ENCODE measurements at regions not wholly inside any gene's neighbourhood (a gene's known extent, or its start where the extent isn't known, plus 50 kb on each side); places are given as distances from the start of the nearest gene placed in this dataset.

DNA sequence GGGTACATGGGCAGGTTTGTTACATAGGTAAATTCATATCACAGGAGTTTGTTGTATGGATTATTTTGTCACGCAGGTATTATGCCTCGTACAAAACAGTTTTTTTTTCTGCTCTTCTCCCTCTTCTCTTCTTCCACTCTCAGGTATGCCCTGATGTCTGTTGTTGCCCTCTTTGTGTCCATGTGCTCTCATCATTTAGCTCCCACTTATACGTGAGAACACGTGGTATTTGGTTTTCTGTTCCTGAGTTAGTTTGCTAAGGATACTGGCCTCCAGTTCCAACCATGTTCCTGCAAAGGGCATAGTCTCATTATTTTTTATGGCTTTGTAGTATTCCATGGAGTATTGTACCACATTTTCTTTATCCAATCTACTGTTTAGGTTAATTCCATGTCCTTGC, 65.7 kb downstream of the UNC5CL start:
- Histone ChIP-seq H3K36me3 (no peaks in the 10 kb centered on the region), H3K27me3 (no peaks in the 10 kb centered on the region), H3K4me3 (no peak overlapping the region), H3K9me3 (no peaks in the 10 kb centered on the region)
- no peak for DNase-seq

DNA sequence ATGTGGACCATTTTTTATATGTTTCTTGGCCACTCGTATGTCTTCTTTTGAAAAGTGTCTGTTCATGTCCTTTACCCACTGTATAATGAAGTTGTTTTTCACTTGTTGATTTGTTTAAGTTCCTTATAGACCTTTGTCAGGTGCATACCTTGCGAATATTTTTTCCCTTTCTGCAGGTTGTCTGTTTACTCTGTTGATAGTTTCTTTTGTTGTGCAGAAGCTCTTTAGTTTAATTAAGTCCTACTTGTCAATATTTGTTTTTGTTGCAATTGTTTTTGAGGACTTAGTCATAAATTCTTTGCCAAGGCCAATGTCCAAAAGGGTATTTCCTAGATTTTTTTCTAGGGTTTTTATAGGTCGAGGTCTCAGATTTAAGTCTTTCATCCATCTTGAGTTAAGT, 66.2 kb downstream of the UNC5CL start:
- no peak for DNase-seq
- Histone ChIP-seq H3K36me3 (no peaks in the 10 kb centered on the region), H3K4me3 (no peak overlapping the region), H3K27me3 (no peaks in the 10 kb centered on the region), H3K9me3 (no peaks in the 10 kb centered on the region)

DNA sequence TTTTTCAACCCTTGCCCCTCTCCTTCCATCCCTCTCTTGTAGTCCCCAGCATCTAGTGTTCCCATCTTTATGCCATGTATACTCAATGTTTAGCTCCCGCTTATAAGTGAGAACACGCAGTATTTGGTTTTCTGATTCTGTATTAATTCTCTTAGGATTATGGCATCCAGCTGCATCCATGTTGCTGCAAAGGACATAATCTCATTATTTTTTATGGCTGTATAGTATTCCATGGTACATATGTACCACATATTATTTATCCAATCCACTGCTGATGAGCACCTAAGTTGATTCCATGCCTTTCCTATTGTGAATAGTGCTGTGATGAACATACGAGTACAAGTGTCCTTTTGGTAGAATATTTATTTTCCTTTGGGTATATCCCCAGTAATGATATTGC, 66.8 kb downstream of the UNC5CL start:
- Histone ChIP-seq H3K36me3 (no peaks in the 10 kb centered on the region), H3K9me3 (no peaks in the 10 kb centered on the region), H3K4me3 (no peak overlapping the region), H3K27me3 (no peaks in the 10 kb centered on the region)
- no peak for DNase-seq

DNA sequence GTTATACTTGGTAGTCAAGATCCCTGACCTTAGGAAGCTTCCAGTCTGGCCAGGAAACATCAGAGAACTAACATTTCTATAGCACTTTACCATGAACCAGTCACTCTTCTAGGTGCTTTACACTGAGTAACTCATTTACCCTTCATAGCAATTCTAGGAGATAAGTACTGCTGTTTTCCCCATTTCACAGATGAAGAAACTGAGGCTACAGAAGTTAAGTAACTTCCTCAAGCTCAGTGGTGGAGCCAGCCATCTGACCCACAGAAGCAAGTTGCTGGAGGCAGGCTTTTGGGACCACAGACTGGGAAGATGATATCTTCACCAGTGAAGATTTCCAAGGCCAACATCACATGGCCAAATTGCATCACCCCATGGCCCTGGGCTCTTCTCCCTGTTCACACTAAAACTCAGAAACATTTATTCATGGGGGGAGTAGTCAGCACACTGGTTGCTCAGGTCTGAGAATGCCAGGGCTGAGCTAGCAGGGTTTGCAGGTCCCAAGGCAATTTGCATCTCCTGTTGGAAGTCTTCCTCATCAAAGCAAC, 70.3 kb downstream of the UNC5CL start:
- no peak for DNase-seq
- H3K4me3 ChIP-seq = no peak overlapping the region
- H3K36me3 ChIP-seq = no peaks in the 10 kb centered on the region
- no peaks in the 10 kb centered on the region for H3K27me3 ChIP-seq
- no peaks in the 10 kb centered on the region for H3K9me3 ChIP-seq

DNA sequence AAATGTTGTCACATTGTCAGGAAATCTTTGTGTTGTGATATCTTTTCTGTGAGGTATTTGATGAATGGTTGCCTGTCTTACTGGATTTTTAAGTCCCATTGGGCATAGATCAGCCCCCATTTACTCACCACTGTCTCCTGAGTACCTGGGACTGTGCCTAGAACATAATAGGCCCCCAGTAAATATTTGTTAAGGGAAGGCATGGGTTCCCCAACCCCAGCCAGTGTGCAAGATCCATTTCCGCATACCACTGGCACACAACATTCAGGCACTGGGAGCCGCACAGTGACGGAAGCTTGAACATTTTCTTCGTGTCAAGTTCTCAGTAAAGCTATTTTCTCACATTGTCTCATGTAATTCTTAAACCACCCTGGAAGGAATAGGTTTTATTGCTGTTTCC, 72.2 kb downstream of the UNC5CL start:
- no peaks in the 10 kb centered on the region for H3K9me3 ChIP-seq

DNA sequence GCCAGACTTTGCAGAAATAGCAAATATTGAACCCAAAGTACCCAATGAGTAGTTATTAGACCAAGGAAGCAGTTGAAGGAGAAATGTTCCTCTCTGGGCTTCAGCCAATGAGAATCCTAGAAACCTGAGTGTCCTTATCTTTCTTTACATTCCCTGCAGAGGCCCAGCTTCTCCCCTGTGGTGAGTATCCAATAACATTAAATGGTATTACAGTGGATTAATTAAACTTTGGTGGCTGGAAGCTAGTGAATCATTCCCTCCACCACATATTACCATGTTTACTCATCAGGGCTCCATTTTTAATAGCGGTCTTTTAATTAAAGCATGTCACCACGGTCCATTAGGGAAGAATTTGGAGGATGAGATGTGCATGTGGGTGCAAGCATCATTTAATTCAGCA, 74.0 kb downstream of the UNC5CL start:
- no peaks in the 10 kb centered on the region for H3K9me3 ChIP-seq
- no peaks in the 10 kb centered on the region for H3K27me3 ChIP-seq
- DNase-seq = no peak

More for the DNA sequence above, 72.2 kb downstream of the UNC5CL start:
- no peak overlapping the region for H3K4me3 ChIP-seq
- no peak for DNase-seq
- H3K36me3 ChIP-seq = no peaks in the 10 kb centered on the region
- H3K27me3 ChIP-seq = no peaks in the 10 kb centered on the region

DNA sequence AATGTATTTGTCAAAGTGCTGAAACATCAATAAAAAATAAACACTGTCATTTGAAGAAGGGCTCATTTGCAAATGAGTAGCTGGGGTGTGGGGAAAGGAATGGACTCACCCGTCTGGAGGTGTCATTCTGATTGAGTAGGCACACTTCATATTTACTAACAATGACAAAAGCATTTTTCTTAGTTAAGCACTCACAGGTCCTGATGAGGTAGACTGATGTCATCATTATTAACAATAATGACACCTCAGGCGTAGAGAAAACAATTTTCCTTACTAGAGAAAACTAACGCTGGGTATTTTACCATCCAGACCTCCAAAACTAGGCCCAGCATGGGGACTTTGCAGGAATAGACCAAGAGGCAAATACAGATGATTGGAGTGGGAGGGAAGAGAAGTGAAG, 76.0 kb downstream of the UNC5CL start:
- H3K9me3 ChIP-seq = no peaks in the 10 kb centered on the region
- DNase-seq = no peak
- H3K36me3 ChIP-seq = no peaks in the 10 kb centered on the region
- H3K4me3 ChIP-seq = no peak overlapping the region
- H3K27me3 ChIP-seq = no peaks in the 10 kb centered on the region

More for the DNA sequence above, 74.0 kb downstream of the UNC5CL start:
- Histone ChIP-seq H3K4me3 (no peak overlapping the region), H3K36me3 (no peaks in the 10 kb centered on the region)

DNA sequence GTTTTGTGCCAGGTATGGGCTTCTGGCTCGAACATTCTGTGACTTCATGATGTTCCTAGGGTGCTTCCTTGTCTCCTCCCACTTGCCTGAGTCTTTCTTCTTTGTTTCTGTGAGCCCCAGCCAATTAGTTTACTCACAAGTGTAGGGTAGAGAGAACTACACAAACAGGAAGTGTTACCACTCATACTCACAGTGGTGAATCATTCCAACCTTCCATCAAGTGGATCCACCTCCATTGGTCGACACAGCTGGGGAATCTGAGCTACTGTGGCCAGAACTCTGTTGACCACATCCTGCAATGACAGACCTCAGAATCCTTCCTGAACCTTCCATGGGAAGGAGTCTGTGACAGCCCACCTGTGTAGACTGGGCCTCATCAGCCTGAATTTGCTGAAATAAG, 76.8 kb downstream of the UNC5CL start:
- Histone ChIP-seq H3K27me3 (no peaks in the 10 kb centered on the region), H3K9me3 (no peaks in the 10 kb centered on the region), H3K36me3 (no peaks in the 10 kb centered on the region), H3K4me3 (no peak overlapping the region)
- peak; percentile 79 for DNase-seq

DNA sequence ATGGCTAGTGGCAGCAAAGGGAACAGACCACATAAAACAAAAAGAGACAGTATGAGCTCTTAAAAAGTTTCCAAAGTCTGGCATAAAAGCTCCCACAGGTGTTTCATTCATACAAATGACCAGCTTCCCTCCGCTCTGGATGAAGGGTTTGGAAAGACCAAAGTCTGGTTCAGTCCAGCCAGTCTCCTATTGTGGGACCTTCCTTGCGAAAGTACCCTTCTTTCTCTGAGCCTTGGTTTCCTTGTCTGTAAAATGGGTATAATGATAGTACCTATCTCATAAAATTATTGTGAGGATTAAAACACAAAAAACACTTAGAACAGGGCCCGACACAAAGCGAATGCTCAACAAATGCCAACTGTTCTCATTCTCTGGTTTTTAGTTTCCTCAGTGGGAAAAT, 77.2 kb downstream of the UNC5CL start:
- no peaks in the 10 kb centered on the region for H3K27me3 ChIP-seq
- no peak for DNase-seq
- H3K36me3 ChIP-seq = no peaks in the 10 kb centered on the region
- no peak overlapping the region for H3K4me3 ChIP-seq
- no peaks in the 10 kb centered on the region for H3K9me3 ChIP-seq

DNA sequence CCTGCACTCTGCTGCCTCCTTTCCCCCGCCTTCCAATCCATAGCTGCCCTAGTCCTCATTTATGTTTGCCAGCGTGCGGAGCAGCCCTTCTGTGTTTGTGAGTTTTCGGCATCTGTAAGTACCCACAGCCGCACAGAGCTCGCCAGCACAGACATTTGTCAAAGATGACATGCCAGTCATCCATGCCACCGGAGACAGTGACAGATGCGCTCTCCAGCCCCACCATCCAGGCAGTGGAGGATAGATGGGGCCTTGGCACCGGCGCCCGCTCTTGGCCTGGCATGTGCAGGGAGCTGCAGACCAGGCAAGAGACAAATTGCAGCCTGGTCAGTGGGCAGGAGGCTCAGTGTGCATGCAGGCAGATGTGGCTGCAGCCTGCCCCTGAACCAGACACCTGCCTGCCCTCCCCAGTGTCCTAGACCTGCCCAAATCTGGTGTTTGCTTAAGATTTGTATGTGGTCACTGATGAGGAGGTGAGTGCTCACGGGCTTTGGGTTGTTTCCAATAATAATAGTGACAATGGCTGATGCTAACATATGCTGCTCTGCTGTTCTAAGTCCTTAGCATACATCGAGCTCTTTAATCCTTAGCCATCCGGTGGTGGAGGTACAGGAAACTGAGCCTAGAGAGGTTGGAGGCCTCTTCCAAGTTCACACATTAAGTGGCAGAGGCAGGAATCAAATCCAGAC, 78.1 kb downstream of the UNC5CL start:
- no peaks in the 10 kb centered on the region for H3K9me3 ChIP-seq
- H3K27me3 ChIP-seq = no peaks in the 10 kb centered on the region
- no peak for DNase-seq
- no peak overlapping the region for H3K4me3 ChIP-seq
- no peaks in the 10 kb centered on the region for H3K36me3 ChIP-seq

DNA sequence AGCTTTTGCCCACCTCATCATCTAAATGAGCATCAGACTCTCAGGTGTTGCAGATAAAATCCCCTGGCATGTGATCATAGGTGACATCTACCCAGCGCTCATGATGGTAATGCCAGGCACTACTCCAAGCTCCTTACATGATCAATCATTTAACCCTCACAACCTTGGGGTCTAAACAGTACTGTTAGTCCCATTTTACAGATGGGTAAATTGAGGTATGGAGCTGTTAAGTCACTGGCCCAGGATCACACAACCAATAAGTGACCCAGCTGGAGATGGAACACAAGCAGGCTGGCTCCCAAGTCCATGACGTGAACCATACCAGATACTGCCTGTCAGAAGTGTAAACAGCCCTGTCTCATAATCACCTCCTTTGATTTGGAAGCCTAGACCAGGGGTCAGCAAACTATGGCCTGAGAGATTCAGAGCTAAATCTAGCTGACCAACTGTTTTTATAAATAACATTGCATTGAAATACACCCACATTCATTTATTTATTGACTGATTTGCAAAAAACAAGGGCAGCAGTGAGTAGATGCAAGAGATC, 79.2 kb downstream of the UNC5CL start:
- Histone ChIP-seq H3K27me3 (no peaks in the 10 kb centered on the region), H3K9me3 (no peaks in the 10 kb centered on the region)
- DNase-seq = no peak

DNA sequence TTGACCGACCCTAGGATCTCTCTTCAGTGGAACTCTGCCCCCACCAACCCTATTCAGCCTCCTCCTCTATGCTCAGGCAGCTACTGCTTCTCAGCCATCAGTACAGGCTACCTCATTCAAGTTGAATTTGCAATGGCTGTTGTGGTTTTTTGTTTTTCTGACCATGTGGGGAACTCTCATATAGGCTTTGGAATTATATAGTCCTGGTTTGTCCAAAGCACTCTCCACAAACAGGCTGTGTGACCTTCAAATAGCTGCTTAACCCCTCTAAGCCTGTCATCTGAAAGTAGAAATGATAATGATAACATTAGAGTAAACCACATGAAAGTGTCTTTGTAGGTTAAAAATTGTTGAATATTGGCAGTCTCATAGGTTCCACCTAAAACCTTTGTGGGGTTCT, 80.3 kb downstream of the UNC5CL start:
- Histone ChIP-seq H3K4me3 (no peak overlapping the region), H3K27me3 (no peaks in the 10 kb centered on the region), H3K9me3 (no peaks in the 10 kb centered on the region), H3K36me3 (no peaks in the 10 kb centered on the region)
- no peak for DNase-seq

More for the DNA sequence above, 79.2 kb downstream of the UNC5CL start:
- H3K4me3 ChIP-seq = no peak overlapping the region
- H3K36me3 ChIP-seq = no peaks in the 10 kb centered on the region

DNA sequence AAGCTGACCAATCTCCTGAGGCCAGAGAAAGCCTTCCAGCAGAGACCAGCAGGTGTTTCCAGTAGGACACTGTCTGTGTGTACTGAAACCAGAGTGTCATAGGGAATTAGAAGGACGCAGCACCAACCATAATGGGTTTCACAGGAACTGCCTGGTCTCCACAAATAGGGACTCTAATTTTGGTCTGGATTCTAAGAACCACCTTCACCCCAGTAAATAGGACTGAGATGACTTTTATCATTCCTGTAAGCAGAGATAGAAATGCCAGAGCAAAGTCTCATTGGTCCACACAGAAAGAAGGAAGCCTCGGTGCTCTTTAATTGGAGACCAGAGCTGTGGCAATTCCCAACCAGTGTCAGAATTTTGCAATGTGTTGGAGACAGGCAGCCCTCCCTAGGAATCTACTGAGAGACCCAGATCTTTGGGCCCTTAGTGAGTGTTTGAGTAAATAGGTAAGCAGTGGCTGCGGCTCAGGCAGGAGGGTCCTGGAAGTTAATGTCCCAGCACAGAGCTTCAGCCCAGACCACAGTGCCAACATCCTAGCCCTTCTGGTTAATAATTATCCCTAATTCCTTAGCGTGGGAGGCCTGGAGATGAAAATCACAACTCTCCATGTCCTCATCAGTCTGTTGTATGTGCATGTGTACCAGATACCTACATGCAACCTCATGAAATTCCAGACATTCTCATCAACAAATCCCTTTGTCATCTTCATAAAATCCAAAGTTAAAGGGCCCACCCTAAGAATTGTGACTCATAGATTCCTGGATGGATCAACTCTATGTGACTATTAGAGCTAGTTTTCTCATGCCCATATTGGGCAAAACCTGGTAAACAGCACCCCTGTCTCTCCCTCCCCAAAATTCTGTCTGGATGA, 81.2 kb downstream of the UNC5CL start:
- H3K4me3 ChIP-seq = no peak overlapping the region
- DNase-seq = no peak
- H3K36me3 ChIP-seq = no peaks in the 10 kb centered on the region
- H3K27me3 ChIP-seq = no peaks in the 10 kb centered on the region
- no peaks in the 10 kb centered on the region for H3K9me3 ChIP-seq

DNA sequence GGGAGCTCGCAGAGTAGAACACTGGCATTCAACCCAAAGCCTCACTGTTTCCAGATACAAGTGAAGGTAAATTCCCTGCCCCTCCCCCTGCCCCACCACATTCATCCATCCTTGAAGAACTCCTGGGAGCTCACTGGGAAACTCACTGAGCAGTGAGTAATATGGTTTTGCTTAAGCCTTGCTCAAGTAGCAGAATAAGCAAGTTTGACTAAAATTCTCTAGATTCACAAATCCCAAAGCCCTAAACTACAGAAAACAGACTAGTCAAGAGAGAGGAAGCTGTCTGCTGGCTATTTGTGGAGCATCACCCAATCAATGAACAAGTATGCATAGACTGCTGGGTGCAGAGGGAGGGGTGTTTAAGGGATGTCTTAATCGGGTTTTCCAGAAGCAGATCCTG, 82.1 kb downstream of the UNC5CL start:
- H3K36me3 ChIP-seq = no peaks in the 10 kb centered on the region
- no peak for DNase-seq

DNA sequence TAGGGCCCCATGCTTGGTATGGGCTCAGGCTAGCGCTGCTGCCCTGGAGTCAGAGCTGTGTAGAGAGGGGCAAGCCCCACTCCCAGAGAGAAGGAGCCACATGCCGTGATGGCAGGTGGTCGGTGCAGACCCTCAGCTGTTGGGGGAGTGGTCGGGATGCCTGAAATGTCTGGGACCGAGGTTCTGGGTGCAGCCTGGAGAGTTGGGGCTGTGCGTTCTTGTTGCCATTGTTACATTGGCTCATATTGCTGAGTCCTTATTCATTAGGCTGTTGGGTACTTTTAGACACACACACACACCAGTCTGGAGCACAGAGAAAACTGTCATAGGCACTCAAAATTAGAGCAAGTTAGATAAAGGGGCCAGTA, 83.9 kb downstream of the UNC5CL start:
- no peak overlapping the region for H3K4me3 ChIP-seq
- no peaks in the 10 kb centered on the region for H3K27me3 ChIP-seq
- no peaks in the 10 kb centered on the region for H3K36me3 ChIP-seq
- no peaks in the 10 kb centered on the region for H3K9me3 ChIP-seq
- no peak for DNase-seq

More for the DNA sequence above, 82.1 kb downstream of the UNC5CL start:
- no peaks in the 10 kb centered on the region for H3K9me3 ChIP-seq
- H3K4me3 ChIP-seq = no peak overlapping the region
- no peaks in the 10 kb centered on the region for H3K27me3 ChIP-seq

DNA sequence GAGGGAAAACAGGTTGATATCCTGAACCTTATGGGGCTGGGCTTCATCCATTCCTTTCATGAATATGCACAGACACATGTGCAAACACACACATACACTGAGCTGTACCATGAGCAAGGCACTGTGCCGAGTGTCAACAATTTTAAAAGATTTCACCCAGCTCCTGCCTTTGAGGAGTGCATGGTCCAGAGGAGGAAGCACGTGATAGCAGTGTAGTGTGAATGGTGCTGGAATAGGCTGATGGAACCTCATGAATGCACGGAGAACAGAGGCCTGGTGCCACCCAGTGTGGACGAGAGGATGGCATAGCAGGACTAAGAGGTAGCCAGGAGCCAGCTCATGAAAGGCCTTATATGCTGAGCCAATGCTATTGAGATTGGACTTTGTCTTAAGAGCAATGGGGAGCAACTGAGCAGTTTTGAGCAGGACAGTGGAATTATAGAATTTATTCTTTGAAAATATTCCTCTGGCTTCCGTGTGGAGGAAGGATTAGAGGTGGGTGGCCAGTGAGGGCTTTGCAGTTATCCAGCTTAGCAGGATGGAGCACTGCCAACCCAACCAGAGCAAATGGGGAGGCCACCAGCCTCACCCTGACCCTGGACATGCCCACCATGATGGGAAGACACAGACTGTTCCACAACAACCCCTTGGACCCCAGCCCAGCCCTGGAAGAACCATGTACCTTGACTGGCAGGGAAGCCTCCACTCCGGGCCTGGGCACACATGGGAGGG, 84.4 kb downstream of the UNC5CL start:
- Histone ChIP-seq H3K9me3 (no peaks in the 10 kb centered on the region), H3K4me3 (no peak overlapping the region), H3K36me3 (no peaks in the 10 kb centered on the region), H3K27me3 (no peaks in the 10 kb centered on the region)
- no peak for DNase-seq

DNA sequence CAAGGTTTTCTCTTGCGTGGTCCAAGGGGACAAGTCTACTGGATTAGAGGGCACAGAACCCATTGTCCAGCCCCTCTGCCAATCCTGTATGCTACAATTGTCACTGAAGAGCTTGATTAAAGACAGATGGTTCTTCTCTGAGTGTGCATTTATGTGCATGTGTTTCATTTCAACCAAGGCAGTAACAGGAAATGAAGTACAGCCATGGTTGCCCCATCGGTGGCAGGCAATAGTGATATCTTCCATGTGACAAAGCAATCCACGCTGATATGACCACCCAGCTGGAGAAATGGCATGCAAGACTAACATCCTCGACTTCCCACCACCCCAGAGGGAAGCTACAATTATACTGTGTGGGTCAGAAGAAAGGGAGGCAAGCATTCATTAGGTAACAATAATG, 85.5 kb downstream of the UNC5CL start:
- Histone ChIP-seq H3K36me3 (no peaks in the 10 kb centered on the region), H3K9me3 (no peaks in the 10 kb centered on the region), H3K4me3 (no peak overlapping the region), H3K27me3 (no peaks in the 10 kb centered on the region)
- no peak for DNase-seq

All from MG63 (cell line).